ENCODE measurements at regions not wholly inside any gene's neighbourhood (a gene's known extent, or its start where the extent isn't known, plus 50 kb on each side); places are given as distances from the start of the nearest gene placed in this dataset.

GRCh38 chr3:110067527-110067926 lies 730.2 kb upstream of the DPPA4 start:
- TF ChIP-seq, protein P1, sequence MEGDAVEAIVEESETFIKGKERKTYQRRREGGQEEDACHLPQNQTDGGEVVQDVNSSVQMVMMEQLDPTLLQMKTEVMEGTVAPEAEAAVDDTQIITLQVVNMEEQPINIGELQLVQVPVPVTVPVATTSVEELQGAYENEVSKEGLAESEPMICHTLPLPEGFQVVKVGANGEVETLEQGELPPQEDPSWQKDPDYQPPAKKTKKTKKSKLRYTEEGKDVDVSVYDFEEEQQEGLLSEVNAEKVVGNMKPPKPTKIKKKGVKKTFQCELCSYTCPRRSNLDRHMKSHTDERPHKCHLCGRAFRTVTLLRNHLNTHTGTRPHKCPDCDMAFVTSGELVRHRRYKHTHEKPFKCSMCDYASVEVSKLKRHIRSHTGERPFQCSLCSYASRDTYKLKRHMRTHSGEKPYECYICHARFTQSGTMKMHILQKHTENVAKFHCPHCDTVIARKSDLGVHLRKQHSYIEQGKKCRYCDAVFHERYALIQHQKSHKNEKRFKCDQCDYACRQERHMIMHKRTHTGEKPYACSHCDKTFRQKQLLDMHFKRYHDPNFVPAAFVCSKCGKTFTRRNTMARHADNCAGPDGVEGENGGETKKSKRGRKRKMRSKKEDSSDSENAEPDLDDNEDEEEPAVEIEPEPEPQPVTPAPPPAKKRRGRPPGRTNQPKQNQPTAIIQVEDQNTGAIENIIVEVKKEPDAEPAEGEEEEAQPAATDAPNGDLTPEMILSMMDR (IDR thresholded peaks at IDR 0.05; ENCODE audit: poor library complexity): no peak
- TF ChIP-seq EZH2phosphoT487 (IDR thresholded peaks at IDR 0.05; ENCODE audit: low read depth, severe bottlenecking, unreplicated experiment): no peak
